ENCODE measurements at regions not wholly inside any gene's neighbourhood (a gene's known extent, or its start where the extent isn't known, plus 50 kb on each side); places are given as distances from the start of the nearest gene placed in this dataset.

- TF ChIP-seq GABPA (IDR thresholded peaks at IDR 0.05; ENCODE audit: low read depth) (no peak), SPI1 (IDR thresholded peaks at IDR 0.05; ENCODE audit: borderline replicate concordance, low read depth) (no peak), CTCF (IDR thresholded peaks at IDR 0.05; ENCODE audit: insufficient read depth, low read length) (no peak), POLR2AphosphoS5 (IDR thresholded peaks at IDR 0.05; ENCODE audit: low read depth) (no peak)
These were observed 1524.4 kb upstream of the SEL1L start for GRCh38 chr14:83058068-83058467.
